CD4-positive, alpha-beta T cell (primary cell): ENCODE measurements at regions not wholly inside any gene's neighbourhood (a gene's known extent, or its start where the extent isn't known, plus 50 kb on each side); places are given as distances from the start of the nearest gene placed in this dataset.

Source experiments
- ATAC-seq: fragments of 200-7000 bp; cut with Tn5 transposase; one replicate; pipeline ENCODE4 v1.10.0; 2022; ENCODE audit warnings: mild to moderate bottlenecking; ENCODE audit not compliant: poor library complexity
- CTCF ChIA-PET: fragments of 350-600 bp; sonication (Branson Sonifier 250); formaldehyde crosslinking; loops from one replicate; lab custom pipeline; 2021; ENCODE audit warnings: antibody characterized with exemption, inconsistent platforms; lab: Charles Lee
- POLR2A ChIA-PET: fragments of 350-600 bp; sonication (Branson Sonifier 250); formaldehyde crosslinking; loops from one replicate; lab custom pipeline; 2021; ENCODE audit warnings: antibody characterized with exemption, inconsistent platforms; lab: Charles Lee
- DNase-seq, 14 experiments: peaks; one replicate each; pipeline ENCODE4 v3.0.0-alpha.2; 2013 to 2020; ENCODE audit warnings: mixed read lengths in 2 of 14
- H3K27ac ChIP-seq, 2 donors: one replicate each; pipeline versions ENCODE4 v1.5.1 to v1.7.0; 2013; ENCODE audit warnings: low read length in 2 of 2, low read depth in 1 of 2, mild to moderate bottlenecking in 1 of 2
- H3K27me3 ChIP-seq, 2 experiments: 1 replicate in 1 of 2; 2 replicates in 1 of 2; pipeline versions ENCODE4 v1.6.1 to v1.7.0; 2013; ENCODE audit warnings: low read length in 2 of 2, control low read depth in 1 of 2, mild to moderate bottlenecking in 1 of 2, moderate library complexity in 1 of 2; ENCODE audit not compliant: insufficient read depth in 2 of 2, control insufficient read depth in 1 of 2
- H3K36me3 ChIP-seq: one replicate; pipeline ENCODE4 v1.6.1; 2013; ENCODE audit warnings: low read length, control low read depth; ENCODE audit not compliant: insufficient read depth
- H3K4me1 ChIP-seq: one replicate; pipeline ENCODE4 v1.6.1; 2013; ENCODE audit warnings: low read length, control low read depth; ENCODE audit not compliant: insufficient read depth
- H3K4me3 ChIP-seq: one replicate; pipeline ENCODE4 v1.5.1; 2013; ENCODE audit warnings: mild to moderate bottlenecking, low read length, moderate library complexity
- H3K9me3 ChIP-seq, 2 experiments: 1 replicate in 1 of 2; 2 replicates in 1 of 2; pipeline versions ENCODE4 v1.6.1 to v1.7.0; 2013; ENCODE audit warnings: low read length in 2 of 2, mild to moderate bottlenecking in 2 of 2, control low read depth in 1 of 2, moderate library complexity in 1 of 2; ENCODE audit not compliant: control insufficient read depth in 1 of 2, insufficient read depth in 1 of 2
- H3K27ac Mint-ChIP-seq: one replicate; pipeline ENCODE4 v1.8.0; 2020; ENCODE audit warnings: mixed read lengths
- H3K27me3 Mint-ChIP-seq: one replicate; pipeline ENCODE4 v1.8.0; 2021; ENCODE audit warnings: mixed read lengths
- H3K36me3 Mint-ChIP-seq: one replicate; pipeline ENCODE4 v1.8.0; 2021; ENCODE audit warnings: low read depth, mixed read lengths
- H3K4me1 Mint-ChIP-seq: one replicate; pipeline ENCODE4 v1.8.0; 2021; ENCODE audit warnings: low read depth, mixed read lengths
- H3K4me3 Mint-ChIP-seq: one replicate; pipeline ENCODE4 v1.8.0; 2020; ENCODE audit warnings: mild to moderate bottlenecking, mixed read lengths
- H3K9me3 Mint-ChIP-seq: one replicate; pipeline ENCODE4 v1.8.0; 2020; ENCODE audit warnings: mixed read lengths
- intact Hi-C, 2 experiments: fragments of 100-400 bp; cut with DNase I in 1 of 2; cut with micrococcal nuclease in 1 of 2; formaldehyde crosslinking; loops; one replicate each; pipeline versions ENCODE4 v1.15.1 to v1.9.0; 2023 to 2025; cut with DNase I, micrococcal nuclease
- TF ChIP-seq, protein P1 (sequence below): fragments of 200-600 bp; IDR thresholded peaks from one replicate; pipeline ENCODE4 v1.8.0; 2022; ENCODE audit warnings: antibody characterized with exemption, mild to moderate bottlenecking

DNA sequence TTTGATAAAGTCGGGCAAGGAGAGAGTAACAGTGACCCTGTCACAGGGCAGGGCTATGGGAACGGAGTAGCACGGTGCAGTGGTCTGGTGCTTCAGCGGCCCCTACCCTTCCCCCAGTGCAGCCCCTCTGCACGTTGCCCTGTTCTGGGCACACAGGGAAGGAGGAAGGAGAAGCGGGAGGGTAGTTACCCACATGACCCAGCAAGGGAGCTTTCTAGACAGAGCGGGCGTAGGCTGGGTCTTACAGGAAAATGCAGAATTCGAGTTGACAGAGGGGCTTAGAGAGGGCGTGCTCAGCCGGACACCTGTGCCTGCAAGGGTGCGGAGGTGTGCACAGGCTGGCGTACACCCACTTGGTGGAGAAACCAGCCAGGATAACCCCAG, 341.2 kb downstream of the NPHP4 start:
- Histone ChIP-seq H3K27me3 (peaks cover 12 to 22% of the 10 kb centered on the region in 2 experiments), H3K4me1 (peaks cover 15% of the 10 kb centered on the region), H3K27ac (no peak overlapping the region), H3K36me3 (no peaks in the 10 kb centered on the region), H3K4me3 (no peak overlapping the region), H3K9me3 (peaks cover 0 to 8% of the 10 kb centered on the region in 2 experiments)
- peaks cover 3% of the 10 kb centered on the region for H3K9me3 Mint-ChIP-seq
- no peak overlapping the region for H3K4me3 Mint-ChIP-seq
- TF ChIP-seq, protein P1, sequence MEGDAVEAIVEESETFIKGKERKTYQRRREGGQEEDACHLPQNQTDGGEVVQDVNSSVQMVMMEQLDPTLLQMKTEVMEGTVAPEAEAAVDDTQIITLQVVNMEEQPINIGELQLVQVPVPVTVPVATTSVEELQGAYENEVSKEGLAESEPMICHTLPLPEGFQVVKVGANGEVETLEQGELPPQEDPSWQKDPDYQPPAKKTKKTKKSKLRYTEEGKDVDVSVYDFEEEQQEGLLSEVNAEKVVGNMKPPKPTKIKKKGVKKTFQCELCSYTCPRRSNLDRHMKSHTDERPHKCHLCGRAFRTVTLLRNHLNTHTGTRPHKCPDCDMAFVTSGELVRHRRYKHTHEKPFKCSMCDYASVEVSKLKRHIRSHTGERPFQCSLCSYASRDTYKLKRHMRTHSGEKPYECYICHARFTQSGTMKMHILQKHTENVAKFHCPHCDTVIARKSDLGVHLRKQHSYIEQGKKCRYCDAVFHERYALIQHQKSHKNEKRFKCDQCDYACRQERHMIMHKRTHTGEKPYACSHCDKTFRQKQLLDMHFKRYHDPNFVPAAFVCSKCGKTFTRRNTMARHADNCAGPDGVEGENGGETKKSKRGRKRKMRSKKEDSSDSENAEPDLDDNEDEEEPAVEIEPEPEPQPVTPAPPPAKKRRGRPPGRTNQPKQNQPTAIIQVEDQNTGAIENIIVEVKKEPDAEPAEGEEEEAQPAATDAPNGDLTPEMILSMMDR: no peak
- intact Hi-C loops: no loop called here
- no peak for DNase-seq
- H3K27ac Mint-ChIP-seq: no peak overlapping the region
- ATAC-seq: no peak
- ChIA-PET CTCF (no interaction called here), POLR2A (no interaction called here)
- H3K36me3 Mint-ChIP-seq: no peaks in the 10 kb centered on the region
- H3K4me1 Mint-ChIP-seq: no peaks in the 10 kb centered on the region
- peaks cover 32% of the 10 kb centered on the region for H3K27me3 Mint-ChIP-seq

GRCh38 chr1:5650283-5651026, 341.8 kb downstream of the NPHP4 start:
- Mint-ChIP-seq H3K4me1 (no peaks in the 10 kb centered on the region), H3K27me3 (peaks cover 32% of the 10 kb centered on the region), H3K27ac (no peak overlapping the region), H3K9me3 (peaks cover 3% of the 10 kb centered on the region), H3K36me3 (no peaks in the 10 kb centered on the region), H3K4me3 (no peak overlapping the region)
- ChIA-PET POLR2A (no interaction called here), CTCF (no interaction called here)
- ATAC-seq (no peak), DNase-seq (peak in 1 of 14 experiments; percentile 1)
- Histone ChIP-seq H3K4me3 (no peak overlapping the region), H3K36me3 (no peaks in the 10 kb centered on the region), H3K4me1 (peaks cover 15% of the 10 kb centered on the region), H3K27me3 (peaks cover 12 to 22% of the 10 kb centered on the region in 2 experiments), H3K9me3 (peaks cover 0 to 12% of the 10 kb centered on the region in 2 experiments), H3K27ac (no peak overlapping the region)
- intact Hi-C loops: no loop called here
- TF ChIP-seq, protein P1: no peak

DNA sequence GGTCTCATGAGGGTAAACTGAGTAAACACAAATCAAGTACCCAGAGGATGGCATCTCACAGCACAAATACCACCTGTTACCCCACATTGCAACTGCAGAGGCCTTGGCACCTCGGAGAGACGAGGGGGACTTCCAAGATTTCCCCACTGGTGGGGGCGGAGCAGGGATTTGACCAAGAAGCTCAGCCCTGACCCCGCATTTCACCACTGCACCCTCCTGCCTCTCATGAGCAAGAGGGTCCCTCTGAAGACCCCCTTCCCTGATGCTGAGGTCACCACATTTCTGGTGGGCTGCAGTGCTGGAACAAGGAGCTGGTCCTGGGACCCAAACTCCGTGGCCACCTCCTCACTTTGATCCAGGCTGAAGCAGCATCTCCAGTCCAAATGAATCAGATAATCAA, 342.4 kb downstream of the NPHP4 start:
- peaks cover 12 to 22% of the 10 kb centered on the region in 2 experiments for H3K27me3 ChIP-seq
- CTCF ChIA-PET: no interaction called here

More for the DNA sequence above, 342.4 kb downstream of the NPHP4 start:
- Histone ChIP-seq H3K4me3 (no peak overlapping the region), H3K27ac (no peak overlapping the region), H3K36me3 (no peaks in the 10 kb centered on the region), H3K4me1 (peaks cover 15% of the 10 kb centered on the region), H3K9me3 (peaks cover 0 to 17% of the 10 kb centered on the region in 2 experiments)
- H3K36me3 Mint-ChIP-seq: no peaks in the 10 kb centered on the region
- intact Hi-C loops: no loop called here
- no peak overlapping the region for H3K27ac Mint-ChIP-seq
- peaks cover 3% of the 10 kb centered on the region for H3K9me3 Mint-ChIP-seq
- H3K27me3 Mint-ChIP-seq: peaks cover 32% of the 10 kb centered on the region
- DNase-seq (no peak), ATAC-seq (no peak)
- no peak overlapping the region for H3K4me3 Mint-ChIP-seq
- POLR2A ChIA-PET: no interaction called here
- TF ChIP-seq, protein P1: no peak
- H3K4me1 Mint-ChIP-seq: no peaks in the 10 kb centered on the region
